EH (cell line): ENCODE measurements at regions not wholly inside any gene's neighbourhood (a gene's known extent, or its start where the extent isn't known, plus 50 kb on each side); places are given as distances from the start of the nearest gene placed in this dataset.

ENCODE experiments used
- DNase-seq: peaks from one replicate; pipeline ENCODE4 v3.0.0-alpha.2; 2015; ENCODE audit warnings: low read depth

GRCh38 chr14:85471744-85472143, 58.2 kb upstream of the FLRT2 start:
- DNase-seq, result peak; percentile 98

- no peak for DNase-seq
Measured at GRCh38 chr14:85474431-85474830, 55.5 kb upstream of the FLRT2 start.

- peak; percentile 57 for DNase-seq
Measured at GRCh38 chr14:85475113-85475512, 54.8 kb upstream of the FLRT2 start.

GRCh38 chr14:85479306-85479705, 50.6 kb upstream of the FLRT2 start:
- no peak for DNase-seq

GRCh38 chr14:85479771-85480170, 50.2 kb upstream of the FLRT2 start:
- peak; percentile 9 for DNase-seq
